Testis (tissue), 2 donors: ENCODE measurements at regions not wholly inside any gene's neighbourhood (a gene's known extent, or its start where the extent isn't known, plus 50 kb on each side); places are given as distances from the start of the nearest gene placed in this dataset.

Source experiments
- DNase-seq: peaks from one replicate; pipeline ENCODE4 v3.0.0-alpha.2; 2019
- H3K27ac ChIP-seq, 2 donors: fragments of 200-600 bp; sonication (generic); one replicate each; pipeline ENCODE4 v1.5.1; 2019
- H3K27me3 ChIP-seq: fragments of 200-600 bp; sonication (generic); one replicate; pipeline ENCODE4 v1.5.1; 2019
- H3K36me3 ChIP-seq: fragments of 200-600 bp; sonication (generic); one replicate; pipeline ENCODE4 v1.5.1; 2017; ENCODE audit warnings: low read depth; ENCODE audit errors: missing control alignments
- H3K4me1 ChIP-seq: fragments of 200-600 bp; sonication (generic); one replicate; pipeline ENCODE4 v1.5.1; 2019
- H3K4me3 ChIP-seq, 2 donors: fragments of 200-600 bp; sonication (generic); one replicate each; pipeline ENCODE4 v1.5.1; 2017 to 2019
- H3K9me3 ChIP-seq: fragments of 200-600 bp; sonication (generic); one replicate; pipeline ENCODE4 v1.5.1; 2017
- POLR2A ChIP-seq: fragments of 450-650 bp; IDR thresholded peaks from one replicate; pipeline ENCODE4 v1.6.1; 2017; ENCODE audit warnings: antibody characterized with exemption, mild to moderate bottlenecking, moderate library complexity
- WGBS, 2 donors: methylation state at CpG; one replicate each; pipeline ENCODE4 v1.1.5; 2018; 5-methylcytosine and 5-hydroxymethylcytosine counted together
- intact Hi-C: fragments of 100-400 bp; cut with DNase I; formaldehyde crosslinking; loops from one replicate; pipeline ENCODE4 v1.15.1; 2023; ENCODE audit warnings: low total_unique reads
- TF ChIP-seq, protein P1 (sequence below), 3 experiments: fragments of 450-650 bp in 2 of 3; fragments of 200-600 bp in 1 of 3; sonication (generic) in 1 of 3; IDR thresholded peaks; one replicate each; pipeline ENCODE4 v1.5.1; 2016 to 2019; ENCODE audit warnings: antibody characterized with exemption in 3 of 3, mild to moderate bottlenecking in 2 of 3, moderate library complexity in 1 of 3

DNA sequence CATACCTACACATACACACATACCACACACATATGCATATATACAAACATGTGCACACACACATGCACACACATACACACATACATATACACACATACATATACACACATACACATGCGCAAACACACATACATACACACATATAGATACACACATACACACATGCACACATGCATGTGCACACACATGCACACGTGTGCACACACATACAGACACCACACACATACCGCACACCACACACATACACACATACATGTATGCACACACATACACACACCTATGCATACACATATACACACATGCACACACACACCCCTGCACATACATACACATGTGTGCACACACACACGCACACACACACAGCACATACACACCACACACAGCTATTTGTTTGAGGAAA is 236.5 kb downstream of the WDR11 start:
- WGBS, 2 donors: 87 to 92% methylated on average over 4 of the region's 4 CpGs
- intact Hi-C loops: no loop called here
- Histone ChIP-seq H3K4me3 (no peak overlapping the region), H3K4me1 (no peaks in the 10 kb centered on the region), H3K27me3 (no peaks in the 10 kb centered on the region), H3K27ac (no peak overlapping the region), H3K9me3 (no peaks in the 10 kb centered on the region), H3K36me3 (no peaks in the 10 kb centered on the region)
- TF ChIP-seq POLR2A: no peak
- TF ChIP-seq, protein P1, sequence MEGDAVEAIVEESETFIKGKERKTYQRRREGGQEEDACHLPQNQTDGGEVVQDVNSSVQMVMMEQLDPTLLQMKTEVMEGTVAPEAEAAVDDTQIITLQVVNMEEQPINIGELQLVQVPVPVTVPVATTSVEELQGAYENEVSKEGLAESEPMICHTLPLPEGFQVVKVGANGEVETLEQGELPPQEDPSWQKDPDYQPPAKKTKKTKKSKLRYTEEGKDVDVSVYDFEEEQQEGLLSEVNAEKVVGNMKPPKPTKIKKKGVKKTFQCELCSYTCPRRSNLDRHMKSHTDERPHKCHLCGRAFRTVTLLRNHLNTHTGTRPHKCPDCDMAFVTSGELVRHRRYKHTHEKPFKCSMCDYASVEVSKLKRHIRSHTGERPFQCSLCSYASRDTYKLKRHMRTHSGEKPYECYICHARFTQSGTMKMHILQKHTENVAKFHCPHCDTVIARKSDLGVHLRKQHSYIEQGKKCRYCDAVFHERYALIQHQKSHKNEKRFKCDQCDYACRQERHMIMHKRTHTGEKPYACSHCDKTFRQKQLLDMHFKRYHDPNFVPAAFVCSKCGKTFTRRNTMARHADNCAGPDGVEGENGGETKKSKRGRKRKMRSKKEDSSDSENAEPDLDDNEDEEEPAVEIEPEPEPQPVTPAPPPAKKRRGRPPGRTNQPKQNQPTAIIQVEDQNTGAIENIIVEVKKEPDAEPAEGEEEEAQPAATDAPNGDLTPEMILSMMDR (IDR thresholded peaks at IDR 0.05): no peak
- no peak for DNase-seq

DNA sequence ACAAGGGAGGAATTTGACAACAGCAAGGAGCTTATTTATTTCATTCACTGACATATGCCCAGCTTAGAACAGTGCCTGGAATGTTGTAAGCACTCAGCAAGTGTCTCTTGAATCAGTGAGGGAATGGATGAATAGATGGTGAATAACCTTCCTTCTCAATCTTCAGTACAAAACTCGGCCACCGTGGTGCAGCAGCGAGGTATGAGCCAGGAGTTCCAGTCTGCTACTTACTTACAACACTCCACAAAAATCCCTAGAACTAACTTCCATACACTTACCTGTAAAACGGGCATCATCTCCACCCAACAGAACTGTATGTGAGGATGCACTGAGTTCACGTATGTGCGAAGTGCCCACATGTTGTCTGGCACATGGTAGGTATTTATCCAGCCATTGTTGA is 237.4 kb downstream of the WDR11 start:
- intact Hi-C loops: no loop called here
- H3K36me3 ChIP-seq: no peaks in the 10 kb centered on the region
- no peak overlapping the region for H3K4me3 ChIP-seq
- no peak overlapping the region for H3K27ac ChIP-seq
- H3K4me1 ChIP-seq: no peaks in the 10 kb centered on the region
- no peaks in the 10 kb centered on the region for H3K9me3 ChIP-seq
- H3K27me3 ChIP-seq: no peaks in the 10 kb centered on the region
- TF ChIP-seq POLR2A: no peak
- TF ChIP-seq, protein P1 (IDR thresholded peaks at IDR 0.05): no peak
- WGBS, 2 donors: 65 to 69% methylated on average over 6 of the region's 6 CpGs
- no peak for DNase-seq

DNA sequence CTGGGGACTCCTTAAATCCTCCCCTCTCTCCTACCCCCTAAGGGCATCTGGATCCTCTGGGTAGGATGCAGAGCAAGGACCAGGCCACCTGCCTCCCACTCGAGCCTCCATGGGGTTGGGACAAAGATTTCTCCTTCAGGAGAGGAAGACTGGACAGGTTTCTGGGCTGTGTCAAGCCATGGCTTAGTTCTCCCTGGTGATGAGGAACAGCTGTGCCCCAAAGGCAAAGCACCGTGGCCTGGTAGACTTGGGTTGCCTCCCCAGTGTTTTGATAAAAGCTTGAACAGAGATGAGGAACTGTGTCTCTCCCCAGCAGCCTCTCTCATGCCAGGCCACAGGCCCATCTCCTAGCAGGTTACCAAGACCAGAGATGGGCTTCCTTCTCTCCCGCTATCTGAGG is 238.3 kb downstream of the WDR11 start:
- intact Hi-C loops: no loop called here

GRCh38 chr10:121091961-121092719 is 241.0 kb downstream of the WDR11 start:
- Histone ChIP-seq H3K4me3 (no peak overlapping the region), H3K27ac (no peak overlapping the region), H3K27me3 (no peaks in the 10 kb centered on the region), H3K36me3 (no peaks in the 10 kb centered on the region), H3K9me3 (no peaks in the 10 kb centered on the region), H3K4me1 (no peaks in the 10 kb centered on the region)
- no peak for TF ChIP-seq POLR2A
- TF ChIP-seq, protein P1 (IDR thresholded peaks at IDR 0.05): no peak
- DNase-seq: no peak
- 71 to 78% methylated on average over 5 of the region's 5 CpGs for WGBS, 2 donors
- intact Hi-C loops: no loop called here

More for the DNA sequence above, 238.3 kb downstream of the WDR11 start:
- no peak for DNase-seq
- 68 to 89% methylated on average over 3 of the region's 3 CpGs for WGBS, 2 donors
- no peak overlapping the region for H3K27ac ChIP-seq
- no peak for TF ChIP-seq POLR2A
- TF ChIP-seq, protein P1 (IDR thresholded peaks at IDR 0.05): no peak
- no peak overlapping the region for H3K4me3 ChIP-seq
- H3K36me3 ChIP-seq: no peaks in the 10 kb centered on the region
- no peaks in the 10 kb centered on the region for H3K9me3 ChIP-seq
- no peaks in the 10 kb centered on the region for H3K4me1 ChIP-seq
- H3K27me3 ChIP-seq: no peaks in the 10 kb centered on the region

GRCh38 chr10:121092720-121093095 is 241.5 kb downstream of the WDR11 start:
- WGBS, 2 donors: 87 to 91% methylated on average over 1 of the region's 1 CpG

More at GRCh38 chr10:121092720-121093095, 241.5 kb downstream of the WDR11 start:
- TF ChIP-seq, protein P1 (IDR thresholded peaks at IDR 0.05): no peak
- no peak for TF ChIP-seq POLR2A
- H3K27me3 ChIP-seq: no peaks in the 10 kb centered on the region
- no peaks in the 10 kb centered on the region for H3K9me3 ChIP-seq
- no peaks in the 10 kb centered on the region for H3K36me3 ChIP-seq
- intact Hi-C loops: no loop called here
- DNase-seq: no peak
- H3K27ac ChIP-seq: no peak overlapping the region
- H3K4me1 ChIP-seq: no peaks in the 10 kb centered on the region
- no peak overlapping the region for H3K4me3 ChIP-seq
